GM10266 (cell line): ENCODE measurements at regions not wholly inside any gene's neighbourhood (a gene's known extent, or its start where the extent isn't known, plus 50 kb on each side); places are given as distances from the start of the nearest gene placed in this dataset.
"Not testable (repeated sequence)": the region's sequence is repeated elsewhere in the genome, so short reads cannot be mapped to it uniquely, and the experiment has no call there.

Source experiments
- DNase-seq: peaks from one replicate; pipeline ENCODE4 v3.0.0; 2012; ENCODE audit errors: extremely low spot score
- TF ChIP-seq, protein P1 (sequence below): IDR thresholded peaks from 2 replicates; pipeline ENCODE4 v1.5.1; 2012; ENCODE audit warnings: mild to moderate bottlenecking, low read depth; ENCODE audit not compliant: control insufficient read depth, insufficient read depth; ENCODE audit errors: missing control alignments

- no peak for DNase-seq
- TF ChIP-seq, protein P1, sequence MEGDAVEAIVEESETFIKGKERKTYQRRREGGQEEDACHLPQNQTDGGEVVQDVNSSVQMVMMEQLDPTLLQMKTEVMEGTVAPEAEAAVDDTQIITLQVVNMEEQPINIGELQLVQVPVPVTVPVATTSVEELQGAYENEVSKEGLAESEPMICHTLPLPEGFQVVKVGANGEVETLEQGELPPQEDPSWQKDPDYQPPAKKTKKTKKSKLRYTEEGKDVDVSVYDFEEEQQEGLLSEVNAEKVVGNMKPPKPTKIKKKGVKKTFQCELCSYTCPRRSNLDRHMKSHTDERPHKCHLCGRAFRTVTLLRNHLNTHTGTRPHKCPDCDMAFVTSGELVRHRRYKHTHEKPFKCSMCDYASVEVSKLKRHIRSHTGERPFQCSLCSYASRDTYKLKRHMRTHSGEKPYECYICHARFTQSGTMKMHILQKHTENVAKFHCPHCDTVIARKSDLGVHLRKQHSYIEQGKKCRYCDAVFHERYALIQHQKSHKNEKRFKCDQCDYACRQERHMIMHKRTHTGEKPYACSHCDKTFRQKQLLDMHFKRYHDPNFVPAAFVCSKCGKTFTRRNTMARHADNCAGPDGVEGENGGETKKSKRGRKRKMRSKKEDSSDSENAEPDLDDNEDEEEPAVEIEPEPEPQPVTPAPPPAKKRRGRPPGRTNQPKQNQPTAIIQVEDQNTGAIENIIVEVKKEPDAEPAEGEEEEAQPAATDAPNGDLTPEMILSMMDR = no peak
Observed at GRCh38 chr11:130533871-130534270, 85.4 kb downstream of the ADAMTS15 start.

- TF ChIP-seq, protein P1 = no peak
- no peak for DNase-seq
Observed at GRCh38 chr11:130534551-130534950, 86.1 kb downstream of the ADAMTS15 start.

DNA sequence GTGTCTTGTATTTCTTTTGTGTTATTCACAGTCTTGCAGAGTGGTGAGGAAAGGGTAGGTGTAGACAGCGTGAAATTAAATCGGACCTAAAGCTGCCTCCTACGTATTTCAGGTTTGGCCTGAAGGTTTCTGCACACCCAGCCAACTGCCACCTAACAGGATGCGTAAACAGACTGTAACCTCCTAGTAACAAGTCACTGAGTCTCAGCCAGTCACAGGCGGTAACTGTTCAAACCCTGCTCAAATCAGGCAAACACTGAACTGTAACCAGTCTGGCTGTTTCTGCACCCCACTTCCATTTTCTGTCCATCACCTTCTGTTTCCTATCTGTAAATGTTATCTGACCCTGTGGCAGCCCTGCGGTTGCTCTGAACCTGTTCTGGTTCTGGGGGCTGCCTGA lies 87.1 kb downstream of the ADAMTS15 start:
- TF ChIP-seq, protein P1 = no peak
- no peak for DNase-seq

DNA sequence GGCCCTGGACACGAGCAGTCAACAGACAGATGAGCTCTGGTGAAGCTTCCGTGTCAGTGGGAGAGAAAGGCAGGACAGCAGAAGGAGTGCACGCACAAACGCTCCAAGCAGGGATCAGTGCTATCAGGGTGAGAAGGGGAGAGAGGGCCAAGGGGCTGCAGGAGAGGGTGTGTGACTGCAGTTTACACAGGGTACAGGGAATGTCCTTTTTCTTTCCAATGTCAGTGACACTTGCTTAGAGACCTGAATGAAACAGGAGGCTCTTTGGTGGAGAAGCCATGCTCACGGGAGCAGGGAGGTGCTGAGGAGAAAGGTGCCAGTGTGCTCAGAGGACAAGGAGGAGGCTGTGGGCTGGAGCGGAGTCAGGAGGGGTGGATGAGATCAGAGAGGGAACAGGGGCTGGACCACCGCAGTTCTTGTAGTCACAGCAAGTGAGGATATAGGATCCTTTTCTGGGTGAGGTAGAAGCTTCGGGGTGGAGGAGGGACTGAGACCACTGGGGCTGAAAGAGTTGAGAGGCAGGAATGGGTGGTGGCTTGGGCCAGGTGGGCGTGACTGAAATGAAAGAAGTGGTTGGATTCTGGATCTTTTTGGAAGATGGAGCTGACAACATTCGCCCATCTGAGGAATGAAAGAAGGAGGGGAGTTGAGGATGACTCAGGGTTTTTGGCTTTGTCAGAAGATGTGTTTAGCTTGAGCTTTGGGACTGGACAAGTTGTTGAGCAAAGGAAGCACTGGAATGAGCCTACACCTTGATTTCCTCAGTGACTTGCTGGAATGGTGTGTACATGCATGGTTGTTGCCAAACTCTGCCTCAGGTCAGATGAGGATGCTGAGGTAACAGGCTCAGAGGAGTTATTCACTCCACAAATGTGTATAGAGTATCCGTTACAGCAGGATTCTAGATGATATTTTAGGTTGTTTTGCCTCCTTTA lies 87.9 kb downstream of the ADAMTS15 start:
- DNase-seq = no peak
- TF ChIP-seq, protein P1 = no peak

DNA sequence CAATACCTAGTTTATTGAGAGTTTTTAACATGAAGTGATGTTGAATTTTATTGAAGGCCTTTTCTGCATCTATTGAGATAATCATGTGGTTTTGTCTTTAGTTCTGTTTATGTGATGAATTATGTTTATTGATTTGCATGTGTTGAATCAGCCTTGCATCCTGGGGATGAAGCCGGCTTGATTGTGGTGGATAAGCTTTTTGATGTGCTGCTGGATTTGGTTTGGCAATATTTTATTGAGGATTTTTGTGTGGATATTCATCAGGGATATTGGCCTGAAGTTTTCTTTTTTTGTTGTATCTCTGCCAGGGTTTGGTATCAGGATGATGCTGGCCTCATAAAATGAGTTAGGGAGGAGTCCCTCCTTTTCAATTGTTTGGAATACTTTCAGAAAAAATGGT lies 91.2 kb downstream of the ADAMTS15 start:
- not testable (repeated sequence) for DNase-seq

DNA sequence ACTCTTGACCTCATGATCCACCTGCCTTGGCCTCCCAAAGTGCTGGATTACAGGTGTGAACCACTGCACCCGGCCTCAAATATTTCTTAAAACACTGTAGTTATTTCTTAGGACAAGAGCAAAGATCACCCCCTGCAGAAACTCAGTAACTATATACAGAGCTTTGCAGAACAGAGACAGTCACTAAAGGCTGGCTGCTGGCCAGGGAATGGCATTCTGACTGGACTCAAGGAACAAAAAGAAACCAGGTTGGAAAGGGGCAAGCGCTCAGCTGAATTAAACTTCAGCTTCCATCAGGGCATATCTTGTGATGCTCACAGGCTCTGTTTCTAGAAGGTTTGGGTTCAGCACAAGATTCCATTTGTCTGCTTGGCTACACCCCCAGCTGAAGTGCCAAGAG lies 95.8 kb downstream of the ADAMTS15 start:
- DNase-seq = no peak
- TF ChIP-seq, protein P1 = no peak

DNA sequence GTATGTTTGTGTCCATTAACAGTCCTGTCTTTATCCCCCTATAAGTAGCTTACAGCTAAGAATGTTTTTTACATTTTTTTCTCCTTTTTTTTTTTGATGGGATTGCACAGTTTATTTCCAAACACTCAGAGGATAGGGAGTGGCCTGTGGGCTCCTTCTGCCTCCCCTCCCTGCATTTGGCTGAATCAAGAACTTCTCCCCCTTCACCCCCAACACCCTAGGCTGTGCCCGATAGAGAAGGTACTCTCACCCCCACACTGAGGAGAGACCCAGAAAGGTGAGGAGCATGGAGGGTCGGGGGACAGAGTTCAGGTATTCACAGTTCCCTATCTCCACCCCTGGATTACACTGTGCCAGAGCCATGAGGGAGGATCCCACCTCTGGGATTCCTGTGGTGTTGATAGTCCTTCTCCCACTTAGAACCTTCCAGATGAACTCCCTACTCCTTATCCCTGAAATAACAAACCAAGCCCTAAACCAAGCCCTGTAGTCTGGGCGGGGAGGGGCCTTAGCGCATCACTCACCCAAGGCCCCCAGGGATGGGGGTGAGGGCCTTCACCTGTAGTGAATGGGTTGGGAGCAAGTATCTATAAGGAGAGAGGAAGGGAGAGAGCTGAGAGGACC lies 97.1 kb downstream of the ADAMTS15 start:
- TF ChIP-seq, protein P1 = no peak
- DNase-seq = no peak

DNA sequence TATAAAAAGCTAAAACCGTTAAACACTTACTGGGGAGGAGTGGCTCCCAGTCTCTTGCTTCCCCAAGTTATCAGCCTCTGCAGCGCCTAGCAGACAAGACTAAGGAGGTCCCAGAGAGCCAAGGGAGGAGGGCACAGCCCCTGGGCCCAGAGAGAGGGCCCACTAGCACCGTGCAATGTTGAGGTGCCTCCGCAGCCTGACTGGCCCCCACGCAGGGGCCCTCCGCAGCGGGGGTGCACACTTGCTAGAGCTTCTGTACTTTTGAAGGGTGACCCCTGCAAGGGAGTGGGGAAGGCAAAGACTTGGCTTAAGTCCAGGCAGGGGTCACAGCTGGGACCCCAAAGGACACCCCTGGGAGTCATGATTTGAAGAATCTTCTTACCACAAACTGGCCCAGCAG lies 98.0 kb downstream of the ADAMTS15 start:
- no peak for DNase-seq
- TF ChIP-seq, protein P1 = no peak
